GM18951 (cell line): ENCODE measurements at regions not wholly inside any gene's neighbourhood (a gene's known extent, or its start where the extent isn't known, plus 50 kb on each side); places are given as distances from the start of the nearest gene placed in this dataset.

ENCODE experiments used
- POLR2A ChIP-seq: IDR thresholded peaks from 4 replicates; pipeline ENCODE4 v1.6.1; 2011; ENCODE audit warnings: mild to moderate bottlenecking; ENCODE audit not compliant: insufficient read length, insufficient read depth; ENCODE audit errors: extremely low read depth
- in situ Hi-C: fragments of 300-500 bp; cut with MboI; formaldehyde crosslinking; loops from one replicate; pipeline ENCODE4 v1.12.0; 2022; ENCODE audit warnings: low sequenced_read_pairs, mixed read lengths, inconsistent platforms; ENCODE audit not compliant: unreplicated experiment

- TF ChIP-seq POLR2A: no peak
- in situ Hi-C loops: no loop called here
These were observed 72.9 kb upstream of the PMFBP1 start for GRCh38 chr16:72244853-72245252.

- in situ Hi-C loops: no loop called here
- TF ChIP-seq POLR2A: no peak
These were observed 71.7 kb upstream of the PMFBP1 start for GRCh38 chr16:72243621-72244020.

GRCh38 chr16:72242757-72243156 lies 70.8 kb upstream of the PMFBP1 start:
- in situ Hi-C loops: no loop called here
- TF ChIP-seq POLR2A: no peak

GRCh38 chr16:72241930-72242329 lies 70.0 kb upstream of the PMFBP1 start:
- no peak for TF ChIP-seq POLR2A
- in situ Hi-C loops: no loop called here

GRCh38 chr16:72241008-72241407 lies 69.1 kb upstream of the PMFBP1 start:
- in situ Hi-C loops: no loop called here
- no peak for TF ChIP-seq POLR2A

- no peak for TF ChIP-seq POLR2A
- in situ Hi-C loops: no loop called here
These were observed 68.5 kb upstream of the PMFBP1 start for GRCh38 chr16:72240466-72240865.

GRCh38 chr16:72236866-72237265 lies 64.9 kb upstream of the PMFBP1 start:
- no peak for TF ChIP-seq POLR2A
- in situ Hi-C loops: no loop called here

GRCh38 chr16:72234387-72234786 lies 62.4 kb upstream of the PMFBP1 start:
- in situ Hi-C loops: no loop called here
- TF ChIP-seq POLR2A: no peak

- TF ChIP-seq POLR2A: no peak
- in situ Hi-C loops: no loop called here
These were observed 56.1 kb upstream of the PMFBP1 start for GRCh38 chr16:72228014-72228413.

GRCh38 chr16:72226136-72226535 lies 54.2 kb upstream of the PMFBP1 start:
- TF ChIP-seq POLR2A: no peak
- in situ Hi-C loops: no loop called here

- no peak for TF ChIP-seq POLR2A
- in situ Hi-C loops: no loop called here
These were observed 52.4 kb upstream of the PMFBP1 start for GRCh38 chr16:72224260-72224768.

- in situ Hi-C loops: no loop called here
- no peak for TF ChIP-seq POLR2A
These were observed 50.5 kb upstream of the PMFBP1 start for GRCh38 chr16:72222503-72222902.
